GM12878 (cell line): ENCODE measurements at regions not wholly inside any gene's neighbourhood (a gene's known extent, or its start where the extent isn't known, plus 50 kb on each side); places are given as distances from the start of the nearest gene placed in this dataset.

Experiments
- ATAC-seq: fragments of 200-7000 bp; cut with Tn5 transposase; 3 replicates; pipeline ENCODE4 v1.9.1; 2020; ENCODE audit warnings: mild to moderate bottlenecking, moderate library complexity
- BruUV-seq: library from RNA; stranded (reverse); fragments of 400-500 nt; replicated peaks from 2 replicates; lab custom pipeline; 2021; lab: Mats Ljungman, UMichigan
- CTCF ChIA-PET: fragments of 300-600 bp; sonication (Branson Sonifier 250); formaldehyde crosslinking; extraction: SDS; loops from one replicate; lab custom pipeline; 2021; ENCODE audit warnings: inconsistent platforms; lab: Yijun Ruan, JAX
- POLR2A ChIA-PET: fragments of 350-600 bp; formaldehyde crosslinking; extraction: SDS; loops from one replicate; lab custom pipeline; 2021; ENCODE audit warnings: inconsistent platforms; lab: Charles Lee
- RAD21 ChIA-PET: fragments of 300-600 bp; sonication (Branson Sonifier 250); formaldehyde crosslinking; loops from one replicate; lab custom pipeline; 2023; ENCODE audit warnings: antibody characterized with exemption; ENCODE audit not compliant: unreplicated experiment; lab: Charles Lee
- SMC1A ChIA-PET: fragments of 300-600 bp; sonication (Branson Sonifier 250); formaldehyde crosslinking; loops from one replicate; lab custom pipeline; 2023; ENCODE audit not compliant: unreplicated experiment, uncharacterized antibody; lab: Charles Lee
- DNase-seq: peaks from one replicate; pipeline ENCODE4 v3.0.0-alpha.2; 2011; ENCODE audit warnings: low read depth, low spot score
- FAIRE-seq: peaks from 3 replicates; lab custom pipeline; 2011; peaks lifted over from hg19 to GRCh38; lab: Jason Lieb, UNC
- H2AFZ ChIP-seq: 2 replicates; pipeline ENCODE4 v1.6.0; 2011; ENCODE audit warnings: low read depth, low read length, control low read depth; ENCODE audit not compliant: control insufficient read depth
- H3K27ac ChIP-seq: 2 replicates; pipeline ENCODE4 v1.5.1; 2011; ENCODE audit warnings: control low read depth; ENCODE audit not compliant: control insufficient read depth, insufficient read depth
- H3K27me3 ChIP-seq, 2 experiments: replicated peaks in 1 of 2; 2 replicates each; pipeline versions ENCODE4 v1.6.0 to v1.6.1; 2011; ENCODE audit warnings: low read length in 1 of 2; ENCODE audit not compliant: control insufficient read depth in 2 of 2, insufficient read depth in 2 of 2
- H3K36me3 ChIP-seq, 2 experiments: 2 replicates each; pipeline ENCODE4 v1.5.1; 2011; ENCODE audit warnings: low read length in 1 of 2; ENCODE audit not compliant: control insufficient read depth in 2 of 2, insufficient read depth in 2 of 2
- H3K4me1 ChIP-seq: 2 replicates; pipeline ENCODE4 v1.6.1; 2011; ENCODE audit warnings: mild to moderate bottlenecking, low read length, moderate library complexity, mixed read lengths; ENCODE audit not compliant: control insufficient read depth, insufficient read depth
- H3K4me2 ChIP-seq: 2 replicates; pipeline ENCODE4 v1.6.0; 2011; ENCODE audit warnings: control low read depth; ENCODE audit not compliant: control insufficient read depth, insufficient read depth
- H3K4me3 ChIP-seq: fragments of 200-600 bp; sonication (generic); 2 replicates; pipeline ENCODE4 v1.5.1; 2016
- H3K79me2 ChIP-seq: 2 replicates; pipeline ENCODE4 v1.6.0; 2011; ENCODE audit warnings: low read length; ENCODE audit not compliant: control insufficient read depth, insufficient read depth
- H3K9ac ChIP-seq: 2 replicates; pipeline ENCODE4 v1.8.0; 2011; ENCODE audit warnings: low read length, control low read depth, mixed read lengths; ENCODE audit not compliant: control insufficient read depth, insufficient read depth
- H3K9me3 ChIP-seq: replicated peaks from 3 replicates; pipeline ENCODE4 v1.5.1; 2011; ENCODE audit warnings: mild to moderate bottlenecking, low read length; ENCODE audit not compliant: control insufficient read depth, insufficient read depth
- H4K20me1 ChIP-seq: 2 replicates; pipeline ENCODE4 v1.6.0; 2011; ENCODE audit not compliant: control insufficient read depth, insufficient read depth
- CHD1 ChIP-seq: IDR thresholded peaks from 2 replicates; pipeline ENCODE4 v1.6.1; 2012; ENCODE audit warnings: low read depth, low read length, improper control_type of control experiment
- FOXM1 ChIP-seq: IDR thresholded peaks from 2 replicates; pipeline ENCODE4 v1.6.1; 2012; ENCODE audit warnings: low read depth, mild to moderate bottlenecking, inconsistent platforms, low read length, moderate library complexity
- HCFC1 ChIP-seq: fragments of 150-350 bp; IDR thresholded peaks from 2 replicates; pipeline ENCODE4 v1.6.1; 2014; ENCODE audit warnings: low read length
- KDM1A ChIP-seq: fragments of 200-600 bp; sonication (generic); IDR thresholded peaks from 2 replicates; pipeline ENCODE4 v1.6.1; 2016; ENCODE audit warnings: borderline replicate concordance
- NR2C1 ChIP-seq: fragments of 450-650 bp; IDR thresholded peaks from 2 replicates; pipeline ENCODE4 v1.6.1; 2017; ENCODE audit warnings: antibody characterized with exemption, mild to moderate bottlenecking, moderate library complexity
- PML ChIP-seq: IDR thresholded peaks from 2 replicates; pipeline ENCODE4 v1.6.1; 2012; ENCODE audit warnings: low read length, inconsistent platforms
- POLR2AphosphoS2 ChIP-seq: IDR thresholded peaks from 2 replicates; pipeline ENCODE4 v1.6.1; 2011; ENCODE audit warnings: low read depth, mild to moderate bottlenecking, low read length, improper control_type of control experiment, moderate library complexity
- SIX5 ChIP-seq: IDR thresholded peaks from 2 replicates; pipeline ENCODE4 v1.6.1; 2011; ENCODE audit warnings: mild to moderate bottlenecking, low read depth, low read length, moderate library complexity; ENCODE audit not compliant: severe bottlenecking
- SPI1 ChIP-seq: IDR thresholded peaks from 2 replicates; pipeline ENCODE4 v1.6.1; 2011; ENCODE audit warnings: low read depth, mild to moderate bottlenecking, low read length, moderate library complexity, borderline replicate concordance; ENCODE audit not compliant: insufficient read depth
- SREBF2 ChIP-seq: IDR thresholded peaks from 2 replicates; pipeline ENCODE4 v1.6.1; 2012; ENCODE audit warnings: mild to moderate bottlenecking, low read length
- SRF ChIP-seq, 2 experiments: IDR thresholded peaks; 2 replicates each; pipeline ENCODE4 v1.6.1; 2011; ENCODE audit warnings: low read depth in 2 of 2, low read length in 2 of 2, mild to moderate bottlenecking in 1 of 2, moderate library complexity in 1 of 2
- TCF12 ChIP-seq: IDR thresholded peaks from 2 replicates; pipeline ENCODE4 v1.6.1; 2011; ENCODE audit warnings: low read depth, mild to moderate bottlenecking, low read length
- ZBED1 ChIP-seq: IDR thresholded peaks from 2 replicates; pipeline ENCODE4 v1.6.1; 2016; ENCODE audit warnings: borderline replicate concordance
- ZBTB11 ChIP-seq: fragments of 450-650 bp; formaldehyde crosslinking; IDR thresholded peaks from 2 replicates; pipeline ENCODE4 v1.5.0; 2022; ENCODE audit warnings: mild to moderate bottlenecking, missing genetic modification characterization
- WGBS: methylation state at CpG from one replicate; pipeline ENCODE4 v1.1.6; 2016; ENCODE audit warnings: low lambda C conversion rate; ENCODE audit not compliant: insufficient replicate concordance, insufficient coverage; ENCODE audit errors: missing lambda C conversion rate; 5-methylcytosine and 5-hydroxymethylcytosine counted together
- in situ Hi-C: fragments of 300-500 bp; cut with MboI; formaldehyde crosslinking; loops from 9 replicates; pipeline ENCODE4 v1.14.3; 2018; ENCODE audit warnings: mixed read lengths
- intact Hi-C: fragments of 100-400 bp; cut with micrococcal nuclease; formaldehyde crosslinking; loops from one replicate; pipeline ENCODE4 v1.14.2; 2022; ENCODE audit not compliant: unreplicated experiment
- TF ChIP-seq, protein P1 (sequence below): IDR thresholded peaks from 2 replicates; pipeline ENCODE4 v1.6.1; 2012; ENCODE audit warnings: mild to moderate bottlenecking, low read depth, low read length
- TF ChIP-seq, protein P2 (sequence below): fragments of 450-650 bp; IDR thresholded peaks from 2 replicates; pipeline ENCODE4 v1.6.1; 2017; ENCODE audit warnings: mild to moderate bottlenecking, moderate library complexity

- FAIRE-seq = no peak
- under 1% methylated on average over 6 of the region's 6 CpGs for WGBS
- POLR2A ChIA-PET = no interaction called here
- TF ChIP-seq PML (no peak), CHD1 (no peak), HCFC1 (no peak), SIX5 (no peak), POLR2AphosphoS2 (no peak), ZBTB11 (CRISPR knock-in tag) (no peak), NR2C1 (no peak), SRF (IDR thresholded peaks at IDR 0.05; ENCODE audit: low read depth in 2 of 2, low read length in 2 of 2) (no peak), KDM1A (no peak), FOXM1 (no peak), TCF12 (no peak), SPI1 (no peak), ZBED1 (no peak), SREBF2 (no peak)
- TF ChIP-seq, protein P1, sequence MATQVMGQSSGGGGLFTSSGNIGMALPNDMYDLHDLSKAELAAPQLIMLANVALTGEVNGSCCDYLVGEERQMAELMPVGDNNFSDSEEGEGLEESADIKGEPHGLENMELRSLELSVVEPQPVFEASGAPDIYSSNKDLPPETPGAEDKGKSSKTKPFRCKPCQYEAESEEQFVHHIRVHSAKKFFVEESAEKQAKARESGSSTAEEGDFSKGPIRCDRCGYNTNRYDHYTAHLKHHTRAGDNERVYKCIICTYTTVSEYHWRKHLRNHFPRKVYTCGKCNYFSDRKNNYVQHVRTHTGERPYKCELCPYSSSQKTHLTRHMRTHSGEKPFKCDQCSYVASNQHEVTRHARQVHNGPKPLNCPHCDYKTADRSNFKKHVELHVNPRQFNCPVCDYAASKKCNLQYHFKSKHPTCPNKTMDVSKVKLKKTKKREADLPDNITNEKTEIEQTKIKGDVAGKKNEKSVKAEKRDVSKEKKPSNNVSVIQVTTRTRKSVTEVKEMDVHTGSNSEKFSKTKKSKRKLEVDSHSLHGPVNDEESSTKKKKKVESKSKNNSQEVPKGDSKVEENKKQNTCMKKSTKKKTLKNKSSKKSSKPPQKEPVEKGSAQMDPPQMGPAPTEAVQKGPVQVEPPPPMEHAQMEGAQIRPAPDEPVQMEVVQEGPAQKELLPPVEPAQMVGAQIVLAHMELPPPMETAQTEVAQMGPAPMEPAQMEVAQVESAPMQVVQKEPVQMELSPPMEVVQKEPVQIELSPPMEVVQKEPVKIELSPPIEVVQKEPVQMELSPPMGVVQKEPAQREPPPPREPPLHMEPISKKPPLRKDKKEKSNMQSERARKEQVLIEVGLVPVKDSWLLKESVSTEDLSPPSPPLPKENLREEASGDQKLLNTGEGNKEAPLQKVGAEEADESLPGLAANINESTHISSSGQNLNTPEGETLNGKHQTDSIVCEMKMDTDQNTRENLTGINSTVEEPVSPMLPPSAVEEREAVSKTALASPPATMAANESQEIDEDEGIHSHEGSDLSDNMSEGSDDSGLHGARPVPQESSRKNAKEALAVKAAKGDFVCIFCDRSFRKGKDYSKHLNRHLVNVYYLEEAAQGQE = no peak
- TF ChIP-seq, protein P2, sequence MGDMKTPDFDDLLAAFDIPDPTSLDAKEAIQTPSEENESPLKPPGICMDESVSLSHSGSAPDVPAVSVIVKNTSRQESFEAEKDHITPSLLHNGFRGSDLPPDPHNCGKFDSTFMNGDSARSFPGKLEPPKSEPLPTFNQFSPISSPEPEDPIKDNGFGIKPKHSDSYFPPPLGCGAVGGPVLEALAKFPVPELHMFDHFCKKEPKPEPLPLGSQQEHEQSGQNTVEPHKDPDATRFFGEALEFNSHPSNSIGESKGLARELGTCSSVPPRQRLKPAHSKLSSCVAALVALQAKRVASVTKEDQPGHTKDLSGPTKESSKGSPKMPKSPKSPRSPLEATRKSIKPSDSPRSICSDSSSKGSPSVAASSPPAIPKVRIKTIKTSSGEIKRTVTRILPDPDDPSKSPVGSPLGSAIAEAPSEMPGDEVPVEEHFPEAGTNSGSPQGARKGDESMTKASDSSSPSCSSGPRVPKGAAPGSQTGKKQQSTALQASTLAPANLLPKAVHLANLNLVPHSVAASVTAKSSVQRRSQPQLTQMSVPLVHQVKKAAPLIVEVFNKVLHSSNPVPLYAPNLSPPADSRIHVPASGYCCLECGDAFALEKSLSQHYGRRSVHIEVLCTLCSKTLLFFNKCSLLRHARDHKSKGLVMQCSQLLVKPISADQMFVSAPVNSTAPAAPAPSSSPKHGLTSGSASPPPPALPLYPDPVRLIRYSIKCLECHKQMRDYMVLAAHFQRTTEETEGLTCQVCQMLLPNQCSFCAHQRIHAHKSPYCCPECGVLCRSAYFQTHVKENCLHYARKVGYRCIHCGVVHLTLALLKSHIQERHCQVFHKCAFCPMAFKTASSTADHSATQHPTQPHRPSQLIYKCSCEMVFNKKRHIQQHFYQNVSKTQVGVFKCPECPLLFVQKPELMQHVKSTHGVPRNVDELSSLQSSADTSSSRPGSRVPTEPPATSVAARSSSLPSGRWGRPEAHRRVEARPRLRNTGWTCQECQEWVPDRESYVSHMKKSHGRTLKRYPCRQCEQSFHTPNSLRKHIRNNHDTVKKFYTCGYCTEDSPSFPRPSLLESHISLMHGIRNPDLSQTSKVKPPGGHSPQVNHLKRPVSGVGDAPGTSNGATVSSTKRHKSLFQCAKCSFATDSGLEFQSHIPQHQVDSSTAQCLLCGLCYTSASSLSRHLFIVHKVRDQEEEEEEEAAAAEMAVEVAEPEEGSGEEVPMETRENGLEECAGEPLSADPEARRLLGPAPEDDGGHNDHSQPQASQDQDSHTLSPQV = no peak
Measured at GRCh38 chr14:40463886-40464285, 1031.7 kb upstream of the FBXO33 start.

More at GRCh38 chr14:40463886-40464285, 1031.7 kb upstream of the FBXO33 start:
- H3K27me3 ChIP-seq = no peaks in the 10 kb centered on the region
- H3K4me1 ChIP-seq = no peaks in the 10 kb centered on the region
- H3K79me2 ChIP-seq = no peaks in the 10 kb centered on the region
- no peak for DNase-seq
- ChIA-PET RAD21 (no interaction called here), CTCF (no interaction called here), SMC1A (no interaction called here)
- intact Hi-C loops (no loop called here), in situ Hi-C loops (no loop called here)
- H3K27ac ChIP-seq = no peak overlapping the region
- no TSS peak for BruUV-seq
- no peak overlapping the region for H3K4me2 ChIP-seq
- no peak overlapping the region for H3K4me3 ChIP-seq
- ATAC-seq = no peak
- no peaks in the 10 kb centered on the region for H4K20me1 ChIP-seq
- no peak overlapping the region for H2AFZ ChIP-seq
- no peaks in the 10 kb centered on the region for H3K36me3 ChIP-seq
- H3K9me3 ChIP-seq = no peaks in the 10 kb centered on the region
- no peak overlapping the region for H3K9ac ChIP-seq
